ENCODE measurements at regions not wholly inside any gene's neighbourhood (a gene's known extent, or its start where the extent isn't known, plus 50 kb on each side); places are given as distances from the start of the nearest gene placed in this dataset.

DNA sequence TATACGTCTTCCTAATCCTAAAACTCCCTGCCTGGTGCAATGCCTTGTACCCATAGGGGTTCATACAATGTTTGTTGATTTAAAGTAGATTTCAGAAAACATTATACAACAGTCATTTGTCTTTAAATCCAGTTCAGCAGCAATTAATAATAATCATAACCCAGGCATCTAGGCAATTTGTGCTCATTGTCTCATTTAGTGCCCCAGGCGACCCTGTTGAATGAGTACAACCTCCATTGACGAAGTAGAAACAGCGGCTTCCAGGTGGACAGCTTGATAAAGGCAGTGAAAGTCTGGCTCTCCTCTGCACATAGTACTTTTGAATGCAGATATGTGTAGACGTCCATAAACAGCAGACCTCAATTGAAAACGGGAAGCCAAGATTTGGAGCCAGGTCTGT, 82.9 kb upstream of the CPM start:
- H3K27ac Mint-ChIP-seq: no peak overlapping the region
- no peak overlapping the region for H3K4me3 Mint-ChIP-seq
- H3K27me3 Mint-ChIP-seq (ENCODE audit: low read depth): peaks cover 17% of the 10 kb centered on the region
- no peaks in the 10 kb centered on the region for H3K4me1 Mint-ChIP-seq (ENCODE audit: low read depth)
- peaks cover 1 to 4% of the 10 kb centered on the region in 2 donors for H3K9me3 Mint-ChIP-seq
- no peak for DNase-seq
- no peak for ATAC-seq (replicated peaks in 1 of 2)
- peaks cover 0 to 4% of the 10 kb centered on the region in 2 donors for H3K36me3 Mint-ChIP-seq (ENCODE audit: insufficient read depth in 2 of 2)

GRCh38 chr12:69019082-69019481, 86.1 kb upstream of the CPM start:
- Mint-ChIP-seq H3K36me3 (ENCODE audit: insufficient read depth in 2 of 2) (no peaks in the 10 kb centered on the region), H3K4me3 (no peak overlapping the region), H3K4me1 (ENCODE audit: low read depth) (peaks cover 7% of the 10 kb centered on the region), H3K27me3 (ENCODE audit: low read depth) (peaks cover 10% of the 10 kb centered on the region), H3K9me3 (peaks cover 0 to 2% of the 10 kb centered on the region in 2 donors), H3K27ac (no peak overlapping the region)
- ATAC-seq (replicated peaks in 1 of 2) (no peak), DNase-seq (no peak)

- Mint-ChIP-seq H3K27ac (no peak overlapping the region), H3K4me3 (no peak overlapping the region), H3K36me3 (ENCODE audit: insufficient read depth in 2 of 2) (no peaks in the 10 kb centered on the region), H3K27me3 (ENCODE audit: low read depth) (peaks cover 10% of the 10 kb centered on the region), H3K4me1 (ENCODE audit: low read depth) (peaks cover 7% of the 10 kb centered on the region), H3K9me3 (peaks cover 0 to 2% of the 10 kb centered on the region in 2 donors)
- no peak for ATAC-seq (replicated peaks in 1 of 2)
- DNase-seq: no peak
Measured at GRCh38 chr12:69019910-69020309, 86.9 kb upstream of the CPM start.

DNA sequence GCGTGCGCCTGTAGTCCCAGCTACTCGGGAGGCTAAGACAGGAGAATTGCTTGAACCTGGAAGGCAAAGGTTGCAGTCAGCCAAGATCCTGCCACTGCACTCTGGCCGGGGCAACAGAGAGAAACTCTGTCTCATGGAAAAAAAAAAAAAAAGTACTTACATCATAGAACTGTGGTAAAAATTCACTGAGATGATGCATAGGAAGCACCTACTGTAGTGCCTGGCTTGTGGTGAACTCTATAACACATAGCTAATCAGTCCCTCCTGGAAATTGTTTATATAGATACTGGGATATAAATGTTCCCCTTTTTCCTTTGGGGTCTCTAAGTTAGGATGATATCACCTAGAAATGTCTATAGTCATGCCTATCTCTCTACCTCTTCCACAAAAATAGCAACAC, 89.7 kb upstream of the CPM start:
- no peaks in the 10 kb centered on the region for H3K36me3 Mint-ChIP-seq (ENCODE audit: insufficient read depth in 2 of 2)
- peaks cover 7% of the 10 kb centered on the region for H3K4me1 Mint-ChIP-seq (ENCODE audit: low read depth)
- peaks cover 0 to 5% of the 10 kb centered on the region in 2 donors for H3K9me3 Mint-ChIP-seq
- DNase-seq (no peak), ATAC-seq (replicated peaks in 1 of 2) (no peak)
- no peak overlapping the region for H3K27ac Mint-ChIP-seq
- H3K27me3 Mint-ChIP-seq (ENCODE audit: low read depth): peaks cover 22% of the 10 kb centered on the region
- no peak overlapping the region for H3K4me3 Mint-ChIP-seq

GRCh38 chr12:69023840-69024239, 90.9 kb upstream of the CPM start:
- Mint-ChIP-seq H3K27me3 (ENCODE audit: low read depth) (peaks cover 32% of the 10 kb centered on the region), H3K36me3 (ENCODE audit: insufficient read depth in 2 of 2) (no peaks in the 10 kb centered on the region), H3K27ac (no peak overlapping the region), H3K4me3 (no peak overlapping the region), H3K4me1 (ENCODE audit: low read depth) (peaks cover 7% of the 10 kb centered on the region), H3K9me3 (peaks cover 0 to 5% of the 10 kb centered on the region in 2 donors)
- DNase-seq (no peak), ATAC-seq (replicated peaks in 1 of 2) (no peak)

GRCh38 chr12:69024413-69024812, 91.4 kb upstream of the CPM start:
- ATAC-seq (replicated peaks in 1 of 2): no peak

GRCh38 chr12:69024907-69025306, 91.9 kb upstream of the CPM start:
- H3K27me3 Mint-ChIP-seq (ENCODE audit: low read depth): peaks cover 41% of the 10 kb centered on the region
- ATAC-seq (replicated peaks in 1 of 2): no peak
- no peak for DNase-seq
- no peaks in the 10 kb centered on the region for H3K36me3 Mint-ChIP-seq (ENCODE audit: insufficient read depth in 2 of 2)
- H3K4me3 Mint-ChIP-seq: no peak overlapping the region
- peaks cover 7% of the 10 kb centered on the region for H3K4me1 Mint-ChIP-seq (ENCODE audit: low read depth)
- H3K27ac Mint-ChIP-seq: no peak overlapping the region
- peaks cover 0 to 5% of the 10 kb centered on the region in 2 donors for H3K9me3 Mint-ChIP-seq

More at GRCh38 chr12:69024413-69024812, 91.4 kb upstream of the CPM start:
- Mint-ChIP-seq H3K9me3 (peaks cover 0 to 5% of the 10 kb centered on the region in 2 donors), H3K4me3 (no peak overlapping the region), H3K4me1 (ENCODE audit: low read depth) (peaks cover 7% of the 10 kb centered on the region), H3K27me3 (ENCODE audit: low read depth) (peaks cover 36% of the 10 kb centered on the region), H3K36me3 (ENCODE audit: insufficient read depth in 2 of 2) (no peaks in the 10 kb centered on the region), H3K27ac (no peak overlapping the region)
- DNase-seq: no peak

DNA sequence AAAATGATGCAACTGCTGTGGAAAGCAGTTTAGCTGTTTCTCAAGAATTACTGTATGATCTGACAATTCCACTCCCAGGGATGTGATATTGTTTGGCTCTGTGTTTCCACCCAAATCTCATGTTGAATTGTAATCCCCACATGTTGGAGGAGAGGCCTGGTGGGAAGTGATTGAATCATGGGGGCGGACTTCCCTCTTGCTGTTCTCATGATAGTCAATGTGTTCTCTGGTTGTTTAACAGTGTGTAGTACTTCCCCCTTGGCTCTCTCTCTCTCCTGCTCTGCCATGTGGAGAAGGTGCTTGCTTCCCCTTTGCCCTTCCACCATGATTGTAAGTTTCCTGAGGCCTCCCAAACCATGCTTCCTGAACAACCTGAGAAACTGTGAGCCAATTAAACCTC, 93.4 kb upstream of the CPM start:
- Mint-ChIP-seq H3K4me1 (ENCODE audit: low read depth) (peaks cover 7% of the 10 kb centered on the region), H3K27me3 (ENCODE audit: low read depth) (peaks cover 43% of the 10 kb centered on the region), H3K9me3 (peaks cover 0 to 3% of the 10 kb centered on the region in 2 donors), H3K27ac (no peak overlapping the region), H3K4me3 (no peak overlapping the region), H3K36me3 (ENCODE audit: insufficient read depth in 2 of 2) (no peaks in the 10 kb centered on the region)
- ATAC-seq (replicated peaks in 1 of 2) (no peak), DNase-seq (no peak)

DNA sequence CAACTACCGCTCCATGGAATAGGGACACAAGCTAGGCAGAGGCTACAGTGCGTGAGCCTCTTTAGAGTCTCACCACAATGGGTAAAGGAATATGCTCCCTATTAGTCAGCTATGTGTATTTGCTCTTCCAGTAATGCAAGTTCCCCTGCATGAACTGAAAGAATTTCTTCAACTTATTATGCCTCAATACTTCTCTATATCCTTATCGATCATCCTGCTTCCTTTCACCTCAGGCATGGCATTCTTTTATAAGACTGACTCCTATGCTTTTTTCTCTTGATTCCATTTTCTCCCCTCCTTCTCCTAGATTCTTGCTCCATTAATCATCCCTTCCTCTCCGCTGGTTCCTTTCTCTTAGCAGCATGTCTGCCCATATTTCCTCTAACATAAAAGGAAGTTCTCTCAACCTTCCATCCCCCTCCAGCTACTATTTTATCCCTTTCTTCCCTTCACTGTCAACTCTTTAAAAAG, 94.5 kb upstream of the CPM start:
- Mint-ChIP-seq H3K9me3 (peaks cover 0 to 3% of the 10 kb centered on the region in 2 donors), H3K4me1 (ENCODE audit: low read depth) (peaks cover 6% of the 10 kb centered on the region), H3K27me3 (ENCODE audit: low read depth) (peaks cover 43% of the 10 kb centered on the region), H3K36me3 (ENCODE audit: insufficient read depth in 2 of 2) (no peaks in the 10 kb centered on the region), H3K27ac (no peak overlapping the region), H3K4me3 (no peak overlapping the region)
- no peak for ATAC-seq (replicated peaks in 1 of 2)
- DNase-seq: no peak

DNA sequence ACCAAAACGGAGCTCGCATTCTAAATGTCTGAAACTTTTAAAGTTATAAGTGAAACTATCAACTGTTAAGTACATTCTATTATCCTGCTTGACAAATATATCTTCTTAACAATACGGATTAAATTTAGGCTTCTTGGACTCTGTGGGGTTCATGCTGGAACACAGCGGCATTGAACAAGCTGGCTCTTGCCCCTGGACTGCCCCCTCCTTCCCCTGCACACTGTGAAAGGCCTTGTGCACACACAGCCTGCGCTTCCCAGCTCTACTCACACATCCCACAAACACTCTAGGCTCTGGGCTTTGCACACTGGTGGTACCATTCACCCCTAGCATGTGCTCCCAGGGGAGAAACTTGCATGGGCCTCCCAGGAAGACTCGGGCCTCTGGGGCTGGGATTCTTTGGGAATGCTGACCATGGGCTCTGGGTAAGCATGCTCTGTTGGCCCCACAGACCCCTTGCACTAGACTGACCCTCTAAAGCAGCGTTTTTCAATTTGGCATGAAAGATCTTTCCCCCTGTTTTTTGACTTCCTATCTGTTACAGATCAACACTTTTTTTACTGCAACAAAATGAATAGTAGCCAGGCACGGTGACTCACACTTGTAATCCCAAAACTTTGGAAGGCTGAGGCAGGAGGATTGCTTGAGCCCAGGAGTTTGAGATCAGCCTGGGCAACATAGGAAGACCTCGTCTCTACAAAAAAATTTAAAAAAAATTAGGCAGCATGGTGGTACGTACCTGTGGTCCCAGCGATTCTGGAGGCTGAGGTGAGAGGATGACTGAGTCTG, 96.2 kb upstream of the CPM start:
- peaks cover 43% of the 10 kb centered on the region for H3K27me3 Mint-ChIP-seq (ENCODE audit: low read depth)
- H3K4me1 Mint-ChIP-seq (ENCODE audit: low read depth): no peaks in the 10 kb centered on the region
- H3K36me3 Mint-ChIP-seq (ENCODE audit: insufficient read depth in 2 of 2): no peaks in the 10 kb centered on the region
- DNase-seq: no peak
- ATAC-seq (replicated peaks in 1 of 2): no peak
- H3K9me3 Mint-ChIP-seq: peaks cover 0 to 3% of the 10 kb centered on the region in 2 donors
- no peak overlapping the region for H3K4me3 Mint-ChIP-seq
- H3K27ac Mint-ChIP-seq: no peak overlapping the region

- Mint-ChIP-seq H3K27ac (no peak overlapping the region), H3K36me3 (ENCODE audit: insufficient read depth in 2 of 2) (no peaks in the 10 kb centered on the region), H3K4me3 (no peak overlapping the region), H3K27me3 (ENCODE audit: low read depth) (peaks cover 39% of the 10 kb centered on the region), H3K9me3 (peaks cover 0 to 3% of the 10 kb centered on the region in 2 donors), H3K4me1 (ENCODE audit: low read depth) (no peaks in the 10 kb centered on the region)
- DNase-seq: no peak
- no peak for ATAC-seq (replicated peaks in 1 of 2)
Measured at GRCh38 chr12:69030321-69030720, 97.3 kb upstream of the CPM start.

- H3K4me3 Mint-ChIP-seq: no peak overlapping the region
- H3K36me3 Mint-ChIP-seq (ENCODE audit: insufficient read depth in 2 of 2): no peaks in the 10 kb centered on the region
- H3K27ac Mint-ChIP-seq: no peak overlapping the region
- no peaks in the 10 kb centered on the region for H3K9me3 Mint-ChIP-seq
- H3K27me3 Mint-ChIP-seq (ENCODE audit: low read depth): peaks cover 10% of the 10 kb centered on the region
- no peak for DNase-seq
- H3K4me1 Mint-ChIP-seq (ENCODE audit: low read depth): no peaks in the 10 kb centered on the region
- ATAC-seq (replicated peaks in 1 of 2): no peak
Measured at GRCh38 chr12:69036533-69036932, 103.6 kb upstream of the CPM start.

- Mint-ChIP-seq H3K27ac (no peak overlapping the region), H3K27me3 (ENCODE audit: low read depth) (peaks cover 10% of the 10 kb centered on the region), H3K4me1 (ENCODE audit: low read depth) (no peaks in the 10 kb centered on the region), H3K36me3 (ENCODE audit: insufficient read depth in 2 of 2) (no peaks in the 10 kb centered on the region), H3K9me3 (no peaks in the 10 kb centered on the region), H3K4me3 (no peak overlapping the region)
- ATAC-seq (replicated peaks in 1 of 2) (no peak), DNase-seq (no peak)
Measured at GRCh38 chr12:69036999-69037398, 104.0 kb upstream of the CPM start.

- Mint-ChIP-seq H3K27ac (no peak overlapping the region), H3K9me3 (no peaks in the 10 kb centered on the region), H3K36me3 (ENCODE audit: insufficient read depth in 2 of 2) (no peaks in the 10 kb centered on the region), H3K4me3 (no peak overlapping the region), H3K27me3 (ENCODE audit: low read depth) (peaks cover 10% of the 10 kb centered on the region), H3K4me1 (ENCODE audit: low read depth) (peaks cover 8% of the 10 kb centered on the region)
- ATAC-seq (replicated peaks in 1 of 2): no peak
- DNase-seq: no peak
Measured at GRCh38 chr12:69039911-69040310, 106.9 kb upstream of the CPM start.

Data from activated T-cell treated with anti-CD3 and anti-CD28 coated beads, Interleukin-2, amount 50 U/mL, for 72 hours (primary cell).